HT-29 (cell line): ENCODE measurements at regions not wholly inside any gene's neighbourhood (a gene's known extent, or its start where the extent isn't known, plus 50 kb on each side); places are given as distances from the start of the nearest gene placed in this dataset.
"Not testable (repeated sequence)": the region's sequence is repeated elsewhere in the genome, so short reads cannot be mapped to it uniquely, and the experiment has no call there.

Source experiments
- DNase-seq: peaks from one replicate; pipeline ENCODE4 v3.0.0-alpha.2; 2015; ENCODE audit warnings: low spot score

DNA sequence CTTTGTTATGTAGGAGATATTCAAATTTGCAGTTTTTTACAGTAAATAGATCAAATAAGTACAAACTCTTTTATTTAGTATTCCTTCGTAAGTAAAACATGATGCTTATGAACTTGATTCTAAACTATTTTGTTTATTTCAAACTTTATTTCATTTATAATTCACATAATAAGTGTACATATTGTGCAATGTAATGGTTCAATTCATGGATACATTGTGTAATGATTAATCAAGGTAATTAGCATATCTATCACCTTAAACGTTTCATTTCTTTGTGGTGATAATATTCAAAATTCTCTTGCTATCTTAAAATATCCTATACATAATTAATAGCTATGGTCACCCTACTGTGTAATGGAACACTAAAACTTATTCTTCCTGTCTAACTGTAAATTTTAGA lies 525.9 kb upstream of the ZNF804A start:
- no peak for DNase-seq

DNA sequence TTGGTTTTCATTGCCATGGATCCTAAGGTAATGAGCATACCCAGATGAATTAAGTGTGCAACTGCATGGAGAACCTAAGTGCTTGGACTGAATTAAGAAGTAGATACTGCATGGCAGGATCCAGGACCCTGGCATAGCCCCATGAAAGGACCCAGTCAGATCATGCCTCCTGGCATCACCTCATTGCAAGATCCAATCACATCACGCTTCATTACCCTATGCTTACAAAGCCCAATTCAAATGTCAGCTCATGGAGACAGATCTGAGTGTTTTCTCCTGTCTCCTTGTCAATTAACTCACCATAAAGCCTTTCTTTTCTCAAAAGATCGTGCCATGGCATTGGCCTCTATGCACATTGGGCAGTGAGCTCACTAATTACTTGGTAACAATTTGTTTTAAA lies 519.8 kb upstream of the ZNF804A start:
- DNase-seq, result no peak

DNA sequence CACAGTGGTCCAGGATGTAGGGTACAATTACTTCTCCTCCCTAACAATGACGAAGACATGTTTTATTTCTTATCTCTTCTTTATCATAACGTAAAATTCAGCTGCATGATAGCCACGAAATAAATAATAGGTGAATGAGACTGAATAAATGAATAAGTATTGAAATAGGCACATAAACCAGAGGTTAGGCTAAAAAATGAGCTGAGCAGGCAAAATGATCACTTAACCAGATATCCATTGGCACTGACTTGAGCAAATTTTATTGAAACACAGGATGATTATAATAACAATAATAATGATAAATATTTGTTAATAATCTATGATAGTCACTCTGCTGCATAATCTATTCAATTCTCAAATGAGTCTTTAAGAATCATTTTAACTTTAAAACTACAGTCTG lies 506.9 kb upstream of the ZNF804A start:
- no peak for DNase-seq

DNA sequence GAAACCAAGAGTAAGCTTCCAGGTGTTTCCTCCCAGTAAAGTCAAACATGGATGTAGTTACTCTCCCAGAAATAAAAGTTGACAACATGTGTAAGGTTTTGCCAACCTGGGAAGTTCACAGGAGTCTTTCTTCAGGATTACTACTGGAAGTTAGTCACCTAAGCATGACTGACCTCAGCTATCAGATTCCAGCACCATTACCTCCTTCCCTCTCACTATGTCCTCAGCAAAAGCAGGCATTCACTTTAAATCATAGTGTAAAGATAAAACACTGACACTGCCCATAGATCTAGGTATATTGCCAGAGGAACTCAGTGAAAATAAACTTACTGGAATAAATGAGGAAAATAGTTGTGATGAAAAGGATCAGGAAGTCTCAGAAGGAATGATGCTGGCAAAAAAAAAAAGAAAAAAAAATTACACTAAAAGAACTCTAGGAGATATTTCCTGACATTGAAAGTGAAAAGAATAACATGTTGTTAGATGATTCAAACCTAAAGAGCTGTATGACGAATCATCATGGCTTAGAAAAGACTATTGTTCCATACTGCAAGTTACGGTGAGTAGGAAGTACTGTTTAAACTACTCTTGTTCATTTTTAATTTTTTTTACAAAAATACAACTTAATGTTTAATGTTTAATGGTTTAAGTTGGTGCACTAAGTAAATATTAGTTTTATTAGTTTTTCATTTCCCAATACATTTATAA lies 484.5 kb upstream of the ZNF804A start:
- DNase-seq, result no peak

DNA sequence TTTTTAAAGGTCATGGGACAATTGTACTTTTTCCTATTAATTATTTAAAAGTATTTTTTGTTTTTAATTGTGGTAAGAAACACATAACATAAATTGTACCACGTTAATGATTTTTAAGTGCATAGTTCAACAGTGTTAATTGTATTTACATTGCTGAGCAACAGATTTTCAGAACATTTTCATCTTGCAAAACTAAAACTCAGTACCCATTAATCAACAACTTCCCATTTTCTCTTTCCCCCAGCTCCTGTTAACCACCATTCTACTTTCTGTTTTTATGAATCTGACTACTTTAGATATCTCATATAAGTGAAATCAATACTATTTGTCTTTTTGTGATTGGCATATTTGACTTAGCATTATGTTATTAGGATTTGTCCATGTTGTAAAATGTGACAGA lies 483.9 kb upstream of the ZNF804A start:
- no peak for DNase-seq

DNA sequence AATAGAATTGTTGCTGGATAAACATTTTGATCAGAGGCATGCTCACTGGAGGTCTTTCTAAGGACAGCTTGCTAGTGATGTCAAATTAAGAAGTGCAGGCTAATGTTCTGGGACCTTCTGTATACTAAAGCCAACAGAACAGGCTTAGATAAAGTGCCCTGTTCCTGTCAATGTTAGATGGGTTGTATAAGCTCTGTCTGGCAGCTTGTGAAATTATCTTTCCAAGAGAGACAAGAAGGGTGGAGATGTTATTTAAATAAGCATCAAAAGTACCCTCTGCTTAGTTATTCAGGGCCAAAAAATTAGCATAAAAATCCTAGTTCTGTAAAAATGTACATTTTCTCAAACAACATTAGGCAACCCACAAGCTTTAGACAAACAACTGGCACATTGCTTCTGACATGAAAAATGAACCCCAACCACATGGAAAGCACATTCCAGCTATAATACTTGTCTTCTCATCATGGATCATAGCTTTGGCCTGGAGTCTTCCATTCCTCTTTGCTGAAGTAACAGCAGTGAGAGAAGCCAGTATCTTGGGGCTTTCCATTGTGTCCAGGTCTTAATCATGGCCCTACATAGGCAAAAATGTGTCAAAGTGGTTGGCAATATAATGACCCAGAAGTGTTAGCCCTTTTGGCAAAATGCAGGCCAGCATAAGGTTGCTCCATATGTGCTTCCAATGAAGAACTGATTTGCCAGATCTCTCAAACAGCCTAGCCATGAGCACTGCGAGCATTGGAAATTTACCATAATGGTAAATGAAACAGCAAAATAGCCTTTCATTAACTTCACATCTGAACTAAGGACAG lies 478.1 kb upstream of the ZNF804A start:
- DNase-seq, result no peak

DNA sequence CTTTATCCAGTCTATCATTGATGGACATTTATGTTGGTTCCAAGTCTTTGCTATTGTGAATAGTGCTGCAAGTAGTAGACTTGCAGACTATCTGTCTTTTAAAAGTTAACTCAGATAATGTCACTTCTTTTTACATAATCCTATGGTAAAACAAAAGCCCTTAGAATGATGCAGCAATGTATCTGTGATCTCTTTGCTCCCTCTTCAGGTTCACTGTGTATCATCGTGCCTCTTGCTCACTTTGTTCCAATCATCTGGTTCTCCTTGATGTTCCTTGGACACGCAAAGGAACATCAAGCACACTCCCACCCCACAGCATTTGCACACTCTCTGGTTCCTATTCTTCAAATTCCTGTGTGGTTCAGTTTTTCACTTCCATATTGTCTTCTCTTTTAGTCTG lies 472.5 kb upstream of the ZNF804A start:
- no peak for DNase-seq

DNA sequence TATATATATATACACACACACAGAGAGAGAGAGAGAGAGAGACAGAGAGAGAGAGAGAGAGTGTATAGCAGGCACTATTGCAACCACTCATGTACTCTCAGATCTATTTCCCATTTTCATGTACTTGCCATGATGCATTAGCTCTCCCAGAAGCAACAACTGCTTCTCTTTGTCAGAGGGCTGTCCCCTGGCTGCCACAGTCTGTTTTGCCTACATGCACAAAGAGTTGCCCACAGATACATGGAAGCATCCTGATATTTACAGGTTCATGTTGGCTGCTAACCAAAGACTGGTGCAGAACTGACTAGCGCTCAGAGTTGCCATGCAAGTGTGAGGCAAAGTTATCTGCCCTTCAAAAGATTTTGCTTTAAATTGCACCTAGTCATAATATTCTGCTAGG lies 469.3 kb upstream of the ZNF804A start:
- no peak for DNase-seq

DNA sequence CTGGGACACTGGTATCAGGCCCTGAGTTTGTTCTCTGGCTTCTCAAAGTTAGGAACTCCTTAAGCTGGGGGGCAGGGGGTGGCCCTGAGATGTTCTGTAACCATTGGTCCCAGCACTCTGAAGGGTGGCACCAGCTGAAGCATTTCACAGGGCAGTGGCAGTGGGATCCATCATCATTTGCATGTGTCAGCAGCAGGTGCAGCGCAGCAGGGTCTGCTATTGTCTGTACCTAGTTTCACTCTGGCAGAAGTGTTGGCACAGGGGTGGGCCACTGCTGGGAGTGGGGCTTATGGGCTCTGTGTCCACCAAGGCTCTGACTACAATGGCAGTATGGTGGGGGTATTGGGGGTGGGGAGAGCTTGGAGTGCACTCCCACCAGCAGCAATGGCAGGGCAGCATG lies 460.4 kb upstream of the ZNF804A start:
- DNase-seq, result no peak

DNA sequence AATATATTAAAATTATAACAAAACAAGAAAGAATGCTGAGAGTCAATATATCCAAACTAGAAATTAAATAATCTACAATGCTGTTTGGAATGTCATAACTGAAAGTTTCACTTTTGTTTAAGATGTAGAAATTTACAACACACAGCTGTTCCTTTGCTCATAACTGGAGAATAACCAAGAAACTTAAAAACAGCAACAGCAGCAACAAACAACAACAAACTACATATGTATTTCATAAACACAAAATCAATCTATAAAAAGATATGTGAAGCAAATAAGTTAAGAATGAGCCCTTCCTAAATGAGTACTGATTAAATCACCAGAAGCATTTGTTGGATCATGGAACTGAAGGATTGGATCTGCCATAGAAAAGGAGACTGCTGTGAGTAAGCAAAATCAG lies 456.5 kb upstream of the ZNF804A start:
- DNase-seq, result no peak

DNA sequence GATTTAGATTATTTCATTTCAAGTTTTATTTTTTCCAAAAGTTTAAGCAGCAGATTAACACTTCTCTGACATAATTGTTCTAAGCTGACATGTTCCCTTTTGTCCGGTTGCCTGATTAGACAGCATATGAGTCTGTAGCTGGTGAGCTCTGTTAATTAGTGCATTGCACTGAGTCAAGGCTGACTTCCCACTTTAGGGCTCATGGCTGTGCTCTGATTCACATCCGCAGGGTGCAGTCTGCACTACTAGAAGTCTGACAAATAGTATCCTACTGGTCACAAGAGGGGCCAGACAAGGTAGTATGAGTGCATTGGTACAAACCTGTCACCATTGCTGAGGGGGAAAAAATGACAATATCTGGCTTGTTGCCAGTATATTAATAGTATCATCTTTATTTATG lies 443.9 kb upstream of the ZNF804A start:
- no peak for DNase-seq

DNA sequence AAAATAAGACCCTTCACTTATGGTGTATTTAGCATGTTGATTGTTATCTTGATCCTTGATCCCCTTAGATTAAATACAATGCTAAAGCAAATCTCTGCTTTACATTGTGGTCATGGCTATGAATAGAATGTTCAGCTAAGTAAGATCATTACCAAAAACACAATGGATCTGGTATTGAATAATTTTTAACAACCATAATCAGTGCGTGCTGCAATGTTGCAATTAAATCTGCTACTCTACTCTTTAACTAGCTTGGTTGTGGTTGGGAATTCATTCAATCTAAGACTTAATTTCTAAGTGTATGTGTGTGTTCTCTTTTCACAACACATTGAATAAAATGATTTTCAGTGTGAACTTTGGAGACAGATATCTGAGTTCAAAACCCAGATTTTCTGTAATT lies 442.5 kb upstream of the ZNF804A start:
- no peak for DNase-seq

DNA sequence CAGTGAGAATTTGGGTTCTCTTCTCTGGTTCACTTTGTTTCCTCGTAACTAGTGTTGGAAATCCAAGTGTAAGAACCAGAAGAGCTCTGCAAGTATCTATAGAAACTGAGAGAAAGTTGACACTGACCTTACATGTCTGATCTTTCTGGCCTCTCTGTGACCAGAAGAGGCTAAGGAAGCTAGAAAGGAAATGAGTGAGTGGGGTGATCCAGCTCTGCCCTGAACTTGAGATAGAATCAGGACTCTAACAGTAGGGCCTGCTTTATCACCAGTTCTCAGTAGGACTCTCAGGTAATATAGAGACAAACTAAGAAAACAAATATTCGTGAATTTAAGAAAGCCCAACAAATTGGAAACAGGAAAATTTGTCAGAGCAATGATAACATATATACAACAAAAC lies 441.2 kb upstream of the ZNF804A start:
- no peak for DNase-seq

DNA sequence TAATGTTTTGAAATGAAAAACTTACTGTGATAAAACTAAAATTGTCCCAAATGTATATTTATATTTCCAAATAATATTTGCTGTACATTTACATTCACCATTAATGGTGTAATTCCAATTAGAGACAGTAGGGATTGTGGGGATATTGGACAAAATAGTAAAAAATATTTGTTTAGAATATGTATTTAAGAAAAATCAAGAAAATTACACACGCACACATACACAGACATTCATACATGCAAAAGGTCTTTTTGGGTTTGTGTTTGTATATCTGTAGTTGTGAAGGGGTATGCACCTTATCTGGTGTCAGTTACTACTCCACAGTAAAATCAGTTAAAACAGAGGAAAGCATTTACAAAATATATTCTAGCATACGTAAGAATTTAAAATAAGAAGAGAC lies 435.9 kb upstream of the ZNF804A start:
- DNase-seq, result no peak

DNA sequence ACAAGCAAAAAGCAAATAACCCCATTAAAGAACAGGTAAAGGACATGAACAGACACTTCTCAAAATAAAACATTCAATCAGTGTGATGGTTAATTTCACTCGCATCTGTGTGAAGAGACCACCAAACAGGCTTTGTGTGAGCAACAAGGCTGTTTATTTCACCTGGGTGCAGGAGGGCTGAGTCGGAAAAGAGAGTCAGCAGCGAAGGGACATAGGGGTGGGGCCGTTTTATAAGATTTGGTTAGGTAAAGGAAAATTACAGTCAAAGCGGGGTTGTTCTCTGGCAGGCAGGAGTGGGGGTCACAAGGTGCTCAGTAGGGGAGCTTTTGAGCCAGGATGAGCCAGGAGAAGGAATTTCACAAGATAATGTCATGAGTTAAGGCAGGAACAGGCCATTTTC lies 429.5 kb upstream of the ZNF804A start:
- not testable (repeated sequence) for DNase-seq

DNA sequence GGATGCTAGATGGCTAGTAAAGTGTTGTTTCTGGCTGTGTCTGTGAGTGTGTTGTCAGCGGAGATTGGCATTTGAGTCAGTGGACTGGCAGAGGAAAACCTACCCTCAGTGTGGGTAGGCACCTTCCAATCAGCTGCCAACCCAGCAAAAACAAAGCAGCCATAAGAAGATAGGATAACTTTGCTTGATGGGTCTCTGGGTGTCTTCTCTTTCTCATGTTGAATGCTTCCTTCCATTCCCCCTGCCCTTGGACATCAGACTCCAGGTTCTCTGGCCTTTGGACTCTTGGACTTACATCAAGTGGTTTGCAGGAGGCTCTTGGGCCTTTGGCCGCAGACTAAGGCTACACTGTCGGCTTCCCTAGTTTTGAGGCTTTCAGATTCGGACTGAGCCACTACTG lies 429.0 kb upstream of the ZNF804A start:
- no peak for DNase-seq

DNA sequence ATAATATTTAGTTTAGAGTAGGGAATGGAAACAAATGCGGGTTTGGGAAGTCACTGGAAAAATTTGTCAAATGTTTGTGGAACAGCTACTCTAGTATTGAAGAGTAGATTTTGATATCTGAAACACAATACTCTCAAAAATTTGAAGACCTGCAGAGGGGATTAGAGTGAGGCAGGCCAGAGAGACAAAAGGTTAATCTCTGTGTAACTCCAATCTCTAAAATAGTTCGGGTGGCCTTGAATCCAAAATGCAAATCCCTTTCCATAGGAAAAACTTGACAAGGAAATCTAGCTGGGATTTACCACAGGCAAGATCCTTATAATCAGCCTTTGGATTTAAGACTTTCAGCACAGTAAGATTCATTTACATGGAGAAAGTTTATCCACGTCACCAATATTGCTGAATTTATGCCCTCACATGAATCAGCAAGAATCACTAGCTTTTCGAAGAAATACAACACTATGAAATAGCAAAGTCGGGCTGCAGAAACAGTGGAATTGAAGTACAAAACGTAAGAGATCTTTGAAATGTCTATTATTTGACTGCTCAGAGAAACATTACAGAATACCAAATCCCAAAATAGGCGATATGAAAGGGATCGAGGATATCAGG lies 423.7 kb upstream of the ZNF804A start:
- DNase-seq, result no peak

DNA sequence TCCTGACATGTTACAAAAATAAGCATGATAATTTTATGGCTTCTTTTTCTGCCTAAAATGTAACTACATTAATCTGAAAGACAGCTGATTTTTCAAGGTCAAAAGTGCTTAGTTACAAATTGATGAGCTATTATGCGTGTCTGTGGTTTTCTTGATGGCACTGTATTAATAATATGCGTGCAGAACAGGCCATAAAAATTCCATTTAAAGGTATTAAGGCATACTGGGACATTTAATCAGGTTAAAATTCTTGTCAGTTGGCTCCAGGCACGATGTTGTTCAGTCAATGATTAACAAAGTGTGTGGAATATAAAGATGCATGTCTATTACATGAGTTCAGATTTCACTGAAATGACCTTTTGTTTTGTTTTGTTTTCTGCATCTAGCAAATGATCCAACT lies 420.1 kb upstream of the ZNF804A start:
- DNase-seq, result peak; percentile 21

DNA sequence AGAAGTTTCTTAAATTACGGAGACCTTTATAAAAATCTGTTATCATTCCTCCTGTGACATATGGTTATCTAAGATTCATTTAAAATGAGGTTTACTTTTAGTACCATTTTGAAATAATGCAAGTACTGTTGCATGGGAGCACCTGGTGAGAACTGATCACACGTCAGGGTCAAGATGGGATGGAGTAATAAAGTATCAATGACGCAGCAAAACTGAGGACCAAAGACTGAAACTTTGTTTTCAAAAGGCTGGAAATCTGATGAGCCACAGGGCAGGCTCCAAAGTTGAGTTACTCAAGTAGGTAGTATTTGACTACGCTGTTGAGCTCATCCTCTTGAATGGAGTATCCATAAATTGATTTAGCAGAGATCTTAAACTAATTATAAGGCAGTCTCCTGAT lies 411.9 kb upstream of the ZNF804A start:
- DNase-seq, result no peak

DNA sequence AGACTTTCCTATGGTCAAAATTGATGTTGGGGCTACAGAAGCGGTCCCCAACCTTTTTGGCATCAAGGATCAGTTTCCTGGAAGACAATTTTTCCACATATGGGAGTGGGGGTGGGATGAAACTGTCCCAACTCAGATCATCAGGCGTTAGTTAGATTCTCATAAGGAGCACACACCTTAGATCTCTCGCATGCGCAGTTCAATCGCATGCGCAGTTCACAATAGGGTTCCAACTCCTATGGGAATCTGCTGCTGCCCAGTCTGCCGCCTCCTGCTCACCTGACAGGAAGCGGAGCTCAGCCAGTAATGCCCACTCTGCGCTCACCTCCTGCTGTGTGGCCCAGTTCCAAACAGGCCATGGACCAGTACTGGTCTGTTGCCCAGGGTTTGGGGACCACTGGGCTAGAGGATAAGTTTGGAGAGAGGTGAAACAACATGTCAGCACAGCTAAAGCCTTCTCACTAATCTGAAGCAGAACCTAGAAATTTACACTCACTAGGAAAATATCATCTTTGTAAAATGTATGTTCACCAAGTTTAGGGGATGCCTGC lies 410.8 kb upstream of the ZNF804A start:
- DNase-seq, result no peak

DNA sequence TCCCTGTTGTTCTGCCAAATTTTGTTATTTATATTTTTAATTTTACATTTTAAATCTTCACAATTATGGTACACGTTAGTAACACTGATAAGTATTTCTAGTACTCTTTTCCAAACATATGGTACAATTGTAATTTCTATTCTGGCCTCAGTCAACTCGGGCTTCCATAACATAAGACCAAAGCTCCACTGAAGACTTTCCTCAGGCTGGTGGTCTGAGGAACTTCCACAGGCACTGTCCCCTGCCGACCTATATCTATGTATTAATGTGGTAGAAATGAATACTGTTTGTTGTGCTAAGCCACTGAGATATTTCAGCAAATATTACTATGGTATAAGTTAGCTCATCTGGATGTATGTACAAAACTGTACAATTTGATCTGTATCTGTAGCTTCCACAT lies 407.6 kb upstream of the ZNF804A start:
- no peak for DNase-seq

DNA sequence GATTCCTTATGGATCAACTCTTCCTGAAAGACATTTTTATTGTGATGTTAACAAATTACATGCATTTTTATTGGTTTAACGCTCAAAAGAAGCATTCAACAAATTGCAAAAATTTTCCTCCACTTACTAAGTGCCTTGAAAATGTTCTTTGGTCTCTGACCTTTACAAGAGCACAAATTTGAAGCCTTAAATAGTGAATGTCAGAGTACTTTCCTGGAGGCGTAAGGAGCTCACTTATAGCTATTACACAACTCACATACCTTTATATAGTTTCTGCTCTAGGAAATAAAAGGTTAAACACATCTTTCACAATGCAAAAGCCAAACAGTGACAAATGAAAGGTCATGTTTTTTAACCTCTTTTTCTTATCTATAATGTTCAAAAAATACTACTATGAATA lies 405.7 kb upstream of the ZNF804A start:
- DNase-seq, result no peak

DNA sequence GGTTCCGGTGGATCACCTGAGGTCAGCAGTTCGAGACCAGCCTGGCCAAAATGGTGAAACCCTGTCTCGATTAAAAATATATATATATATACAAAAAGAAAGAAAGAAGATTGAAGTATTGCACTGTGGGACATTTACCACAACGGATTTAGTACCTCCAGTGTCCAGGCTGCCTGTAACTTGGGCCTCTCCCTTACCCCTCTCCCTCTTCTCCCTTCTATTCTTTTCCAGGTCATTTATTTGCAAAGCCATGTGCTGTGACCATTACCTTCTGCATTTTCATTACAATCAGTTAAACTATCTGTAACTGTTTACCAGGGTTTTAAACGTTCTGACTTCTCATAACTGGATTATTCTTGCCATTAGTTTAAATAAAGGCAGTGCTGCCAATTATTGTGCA lies 400.9 kb upstream of the ZNF804A start:
- no peak for DNase-seq
